SU-DHL-6 (cell line): ENCODE measurements at regions not wholly inside any gene's neighbourhood (a gene's known extent, or its start where the extent isn't known, plus 50 kb on each side); places are given as distances from the start of the nearest gene placed in this dataset.
"Not testable (repeated sequence)": the region's sequence is repeated elsewhere in the genome, so short reads cannot be mapped to it uniquely, and the experiment has no call there.

Experiments used
- H2AFZ ChIP-seq: fragments of 200-600 bp; sonication (generic); 2 replicates; pipeline ENCODE4 v1.6.1; 2014; ENCODE audit warnings: low read depth, mild to moderate bottlenecking, moderate library complexity, mixed read lengths, antibody characterized with exemption, low read length; ENCODE audit not compliant: severe bottlenecking
- H3F3A ChIP-seq: fragments of 200-600 bp; shearing (Covaris generic); 2 replicates; pipeline ENCODE4 v1.6.0; 2016; ENCODE audit warnings: antibody characterized with exemption, mild to moderate bottlenecking; ENCODE audit not compliant: insufficient read depth
- H3K27ac ChIP-seq: fragments of 200-600 bp; sonication (generic); 2 replicates; pipeline ENCODE4 v1.5.1; 2016; ENCODE audit warnings: low read depth, mild to moderate bottlenecking, low read length, moderate library complexity, mixed read lengths
- H3K27me3 ChIP-seq: fragments of 200-600 bp; sonication (generic), shearing (Covaris generic); 2 replicates; pipeline ENCODE4 v1.6.0; 2014; ENCODE audit warnings: mild to moderate bottlenecking, low read length
- H3K36me3 ChIP-seq: fragments of 200-600 bp; sonication (generic); 2 replicates; pipeline ENCODE4 v1.6.1; 2014; ENCODE audit warnings: mild to moderate bottlenecking, low read length, mixed read lengths
- H3K4me2 ChIP-seq: fragments of 300-600, 200-600 bp; shearing (Covaris generic), sonication (generic); 2 replicates; pipeline ENCODE4 v1.6.0; 2014; ENCODE audit warnings: low read length, low read depth, mild to moderate bottlenecking; ENCODE audit not compliant: poor library complexity, severe bottlenecking
- H3K4me3 ChIP-seq: fragments of 200-600 bp; sonication (generic); 2 replicates; pipeline ENCODE4 v1.5.1; 2014; ENCODE audit warnings: antibody characterized with exemption, low read length, mild to moderate bottlenecking, mixed read lengths; ENCODE audit not compliant: insufficient read depth, poor library complexity, severe bottlenecking
- H3K79me2 ChIP-seq: fragments of 200-600 bp; sonication (generic); 2 replicates; pipeline ENCODE4 v1.6.1; 2014; ENCODE audit warnings: mild to moderate bottlenecking, low read length, moderate library complexity; ENCODE audit not compliant: insufficient read depth
- H3K9ac ChIP-seq: fragments of 200-600 bp; sonication (generic); 2 replicates; pipeline ENCODE4 v1.7.0; 2014; ENCODE audit warnings: mild to moderate bottlenecking, low read length
- H3K9me2 ChIP-seq: fragments of 200-600 bp; sonication (generic); replicated peaks from 2 replicates; pipeline ENCODE4 v1.6.1; 2014; ENCODE audit warnings: low read length; ENCODE audit not compliant: insufficient read depth
- H3K9me3 ChIP-seq: fragments of 200-600 bp; sonication (generic); 2 replicates; pipeline ENCODE4 v1.6.1; 2014; ENCODE audit warnings: low read length, mixed read lengths; ENCODE audit not compliant: insufficient read depth
- H4K20me1 ChIP-seq: fragments of 200-600 bp; sonication (generic); 2 replicates; pipeline ENCODE4 v1.6.1; 2014; ENCODE audit warnings: low read depth, mild to moderate bottlenecking, antibody characterized with exemption, low read length, moderate library complexity, mixed read lengths
- EZH2phosphoT487 ChIP-seq: fragments of 200-600 bp; sonication (generic), shearing (Covaris generic); conservative IDR thresholded peaks from 2 replicates; pipeline ENCODE4 v1.6.1; 2018; ENCODE audit warnings: mild to moderate bottlenecking, antibody characterized with exemption, low read length, moderate library complexity, mixed read lengths
- TF ChIP-seq, protein P1 (sequence below): fragments of 200-600 bp; sonication (generic); IDR thresholded peaks from one replicate; pipeline ENCODE4 v1.5.1; 2017; ENCODE audit warnings: antibody characterized with exemption, mild to moderate bottlenecking, low read length, moderate library complexity; ENCODE audit not compliant: insufficient read depth, poor library complexity, severe bottlenecking

DNA sequence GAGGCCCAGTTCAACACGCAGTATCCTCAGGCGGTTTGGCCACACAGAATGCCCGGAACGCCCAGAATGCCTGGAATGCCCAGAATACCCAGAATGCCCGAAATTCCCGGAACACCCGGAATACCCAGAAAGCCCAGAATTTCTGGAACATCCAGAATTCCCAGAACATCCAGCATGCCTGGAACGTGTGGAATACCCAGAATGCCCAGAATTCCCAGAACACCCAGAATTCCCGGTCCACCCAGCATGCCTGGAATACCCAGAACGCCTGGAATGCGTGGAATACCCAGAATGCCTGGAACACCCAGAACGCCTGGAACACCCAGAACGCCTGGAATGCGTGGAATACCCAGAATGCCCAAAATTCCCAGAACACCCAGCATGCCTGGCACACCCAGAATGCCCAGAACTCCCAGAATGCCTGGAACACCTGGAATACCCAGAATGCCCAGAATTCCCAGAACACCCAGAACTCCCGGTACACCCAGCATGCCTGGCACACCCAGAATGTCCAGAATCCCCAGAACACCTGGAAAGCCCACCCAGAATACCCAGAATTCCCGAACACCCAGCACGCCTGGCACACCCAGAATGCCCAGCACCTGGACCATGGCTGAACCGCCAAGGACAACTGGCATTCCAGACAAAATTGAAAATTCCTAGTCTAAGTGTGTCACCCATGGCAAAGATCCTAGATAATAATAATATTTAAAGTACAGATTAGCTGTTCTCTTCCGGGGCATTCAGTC, 487.4 kb upstream of the SALL3 start:
- H3K9ac ChIP-seq: no peak overlapping the region
- H3F3A ChIP-seq: no peaks in the 10 kb centered on the region
- H3K4me3 ChIP-seq: no peak overlapping the region
- no peak overlapping the region for H3K27ac ChIP-seq
- H2AFZ ChIP-seq: no peak overlapping the region
- H4K20me1 ChIP-seq: no peaks in the 10 kb centered on the region
- H3K27me3 ChIP-seq: no peaks in the 10 kb centered on the region
- TF ChIP-seq EZH2phosphoT487: no peak
- TF ChIP-seq, protein P1, sequence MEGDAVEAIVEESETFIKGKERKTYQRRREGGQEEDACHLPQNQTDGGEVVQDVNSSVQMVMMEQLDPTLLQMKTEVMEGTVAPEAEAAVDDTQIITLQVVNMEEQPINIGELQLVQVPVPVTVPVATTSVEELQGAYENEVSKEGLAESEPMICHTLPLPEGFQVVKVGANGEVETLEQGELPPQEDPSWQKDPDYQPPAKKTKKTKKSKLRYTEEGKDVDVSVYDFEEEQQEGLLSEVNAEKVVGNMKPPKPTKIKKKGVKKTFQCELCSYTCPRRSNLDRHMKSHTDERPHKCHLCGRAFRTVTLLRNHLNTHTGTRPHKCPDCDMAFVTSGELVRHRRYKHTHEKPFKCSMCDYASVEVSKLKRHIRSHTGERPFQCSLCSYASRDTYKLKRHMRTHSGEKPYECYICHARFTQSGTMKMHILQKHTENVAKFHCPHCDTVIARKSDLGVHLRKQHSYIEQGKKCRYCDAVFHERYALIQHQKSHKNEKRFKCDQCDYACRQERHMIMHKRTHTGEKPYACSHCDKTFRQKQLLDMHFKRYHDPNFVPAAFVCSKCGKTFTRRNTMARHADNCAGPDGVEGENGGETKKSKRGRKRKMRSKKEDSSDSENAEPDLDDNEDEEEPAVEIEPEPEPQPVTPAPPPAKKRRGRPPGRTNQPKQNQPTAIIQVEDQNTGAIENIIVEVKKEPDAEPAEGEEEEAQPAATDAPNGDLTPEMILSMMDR: no peak
- no peak overlapping the region for H3K4me2 ChIP-seq
- no peaks in the 10 kb centered on the region for H3K36me3 ChIP-seq
- H3K9me3 ChIP-seq: no peaks in the 10 kb centered on the region
- H3K79me2 ChIP-seq: no peaks in the 10 kb centered on the region
- H3K9me2 ChIP-seq: no peaks in the 10 kb centered on the region

DNA sequence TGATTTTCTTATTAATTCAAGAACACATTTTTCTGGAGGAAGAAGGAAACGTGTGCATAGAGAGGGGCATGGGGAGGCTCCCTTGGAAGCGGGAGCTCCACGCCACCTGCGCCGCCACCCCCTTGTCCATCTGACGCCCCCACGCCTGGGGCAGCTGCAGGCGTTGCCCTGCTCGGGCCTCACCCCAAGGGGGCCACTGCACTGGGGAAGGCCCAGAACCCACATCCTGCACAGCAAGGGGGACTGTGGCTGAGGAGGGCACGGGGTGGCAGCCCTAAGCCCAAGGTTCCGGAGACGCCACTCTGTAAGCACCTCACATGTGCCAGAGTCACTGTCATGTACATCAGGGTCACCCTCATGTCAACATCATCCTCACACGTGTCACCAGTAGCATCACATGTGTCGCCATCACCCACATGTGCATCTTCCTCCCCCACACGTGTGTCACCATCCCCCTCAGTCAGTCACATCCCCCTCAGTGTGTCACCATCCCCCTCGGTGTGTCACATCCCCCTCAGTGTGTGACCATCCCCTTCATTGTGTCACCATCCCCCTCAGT, 486.7 kb upstream of the SALL3 start:
- no peaks in the 10 kb centered on the region for H3K79me2 ChIP-seq
- no peak for TF ChIP-seq EZH2phosphoT487
- TF ChIP-seq, protein P1: no peak
- no peaks in the 10 kb centered on the region for H3K9me3 ChIP-seq
- H3K9ac ChIP-seq: no peak overlapping the region
- H4K20me1 ChIP-seq: no peaks in the 10 kb centered on the region
- H3K4me3 ChIP-seq: no peak overlapping the region
- H3K27ac ChIP-seq: no peak overlapping the region
- H3K36me3 ChIP-seq: no peaks in the 10 kb centered on the region
- H3K27me3 ChIP-seq: no peaks in the 10 kb centered on the region
- no peak overlapping the region for H3K4me2 ChIP-seq
- no peaks in the 10 kb centered on the region for H3F3A ChIP-seq
- H2AFZ ChIP-seq: no peak overlapping the region
- no peaks in the 10 kb centered on the region for H3K9me2 ChIP-seq

DNA sequence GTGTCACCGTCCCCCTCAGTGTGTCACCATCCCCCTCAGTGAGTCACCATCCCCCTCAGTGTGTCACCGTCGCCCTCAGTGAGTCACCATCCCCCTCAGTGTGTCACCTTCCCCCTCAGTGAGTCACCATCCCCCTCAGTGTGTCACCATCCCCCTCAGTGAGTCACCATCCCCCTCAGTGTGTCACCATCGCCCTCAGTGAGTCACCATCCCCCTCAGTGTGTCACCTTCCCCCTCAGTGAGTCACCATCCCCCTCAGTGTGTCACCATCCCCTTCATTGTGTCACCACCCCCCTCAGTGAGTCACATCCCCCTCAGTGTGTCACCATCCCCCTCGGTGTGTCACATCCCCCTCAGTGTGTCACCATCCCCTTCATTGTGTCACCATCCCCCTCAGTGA, 486.1 kb upstream of the SALL3 start:
- H3F3A ChIP-seq, H3K79me2 ChIP-seq, H3K9me3 ChIP-seq, H3K4me3 ChIP-seq, H4K20me1 ChIP-seq, H2AFZ ChIP-seq, H3K27ac ChIP-seq, H3K4me2 ChIP-seq, H3K27me3 ChIP-seq, H3K9me2 ChIP-seq, H3K36me3 ChIP-seq, H3K9ac ChIP-seq: not testable (repeated sequence)
